Endothelial cell of umbilical vein (primary cell): ENCODE measurements at regions not wholly inside any gene's neighbourhood (a gene's known extent, or its start where the extent isn't known, plus 50 kb on each side); places are given as distances from the start of the nearest gene placed in this dataset.

Experiments used
- BruUV-seq: library from RNA; stranded (reverse); fragments of 400-500 nt; replicated peaks from 2 replicates; lab custom pipeline; 2021; lab: Mats Ljungman, UMichigan
- CTCF ChIA-PET: fragments of 300-600, 350-600 bp; sonication (Branson Sonifier 250); formaldehyde crosslinking; loops from one replicate; lab custom pipeline; 2021; ENCODE audit warnings: antibody characterized with exemption, inconsistent platforms; lab: Charles Lee
- POLR2A ChIA-PET: fragments of 300-600, 350-600 bp; sonication (Branson Sonifier 250); formaldehyde crosslinking; loops from one replicate; lab custom pipeline; 2021; ENCODE audit warnings: antibody characterized with exemption, inconsistent platforms; lab: Charles Lee
- DNase-seq: peaks from one replicate; pipeline ENCODE4 v3.0.0-alpha.2; 2011; ENCODE audit warnings: low read depth, low spot score
- FAIRE-seq: peaks from 2 replicates; lab custom pipeline; 2011; peaks lifted over from hg19 to GRCh38; lab: Jason Lieb, UNC
- H2AFZ ChIP-seq: 2 replicates; pipeline ENCODE4 v1.6.0; 2012; ENCODE audit warnings: low read depth, low read length, control low read depth, inconsistent platforms
- H3K27ac ChIP-seq: 2 replicates; pipeline ENCODE4 v1.5.1; 2011; ENCODE audit warnings: low read depth, mild to moderate bottlenecking, control low read depth, low read length, moderate library complexity; ENCODE audit not compliant: insufficient read depth
- H3K27me3 ChIP-seq, 2 experiments: 2 replicates each; pipeline versions ENCODE4 v1.6.0 to v1.6.1; 2011; ENCODE audit warnings: low read length in 2 of 2, mixed read lengths in 1 of 2; ENCODE audit not compliant: control insufficient read depth in 2 of 2, insufficient read depth in 2 of 2
- H3K36me3 ChIP-seq, 2 experiments: 2 replicates in 1 of 2; 3 replicates in 1 of 2; pipeline ENCODE4 v1.5.1; 2011; ENCODE audit warnings: low read length in 2 of 2, mild to moderate bottlenecking in 1 of 2, moderate library complexity in 1 of 2; ENCODE audit not compliant: control insufficient read depth in 2 of 2, insufficient read depth in 2 of 2; ENCODE audit errors: extremely low read depth in 1 of 2
- H3K4me1 ChIP-seq: 3 replicates; pipeline ENCODE4 v1.5.1; 2011; ENCODE audit warnings: mild to moderate bottlenecking, low read length; ENCODE audit not compliant: control insufficient read depth, insufficient read depth; ENCODE audit errors: extremely low read depth
- H3K4me2 ChIP-seq: 2 replicates; pipeline ENCODE4 v1.6.1; 2011; ENCODE audit warnings: low read length, control low read depth, mixed read lengths; ENCODE audit not compliant: insufficient read depth
- H3K4me3 ChIP-seq, 3 experiments: fragments of 200-600 bp in 1 of 3; sonication (generic), shearing (Covaris generic) in 1 of 3; replicated peaks in 1 of 3; 2 replicates each; pipeline ENCODE4 v1.5.1; 2011 to 2016; ENCODE audit warnings: control low read depth in 3 of 3, low read length in 3 of 3, mild to moderate bottlenecking in 2 of 3, inconsistent platforms in 1 of 3, low read depth in 1 of 3, moderate library complexity in 1 of 3; ENCODE audit not compliant: insufficient read depth in 1 of 3
- H3K79me2 ChIP-seq: 2 replicates; pipeline ENCODE4 v1.6.0; 2012; ENCODE audit warnings: low read length, inconsistent platforms; ENCODE audit not compliant: control insufficient read depth, insufficient read depth
- H3K9ac ChIP-seq: replicated peaks from 2 replicates; pipeline ENCODE3; 2011; ENCODE audit warnings: low read length, control low read depth; ENCODE audit not compliant: insufficient read depth; ENCODE audit errors: extremely low read depth
- H3K9me1 ChIP-seq: replicated peaks from 3 replicates; pipeline ENCODE4 v1.6.0; 2011; ENCODE audit warnings: mild to moderate bottlenecking, low read length; ENCODE audit not compliant: control insufficient read depth, insufficient read depth; ENCODE audit errors: extremely low read depth
- H3K9me3 ChIP-seq: replicated peaks from 2 replicates; pipeline ENCODE4 v1.5.1; 2012; ENCODE audit warnings: low read length, inconsistent platforms; ENCODE audit not compliant: control insufficient read depth, insufficient read depth
- H4K20me1 ChIP-seq: replicated peaks from 2 replicates; pipeline ENCODE3; 2011; ENCODE audit warnings: mild to moderate bottlenecking, low read length; ENCODE audit not compliant: control insufficient read depth, insufficient read depth; ENCODE audit errors: extremely low read depth
- EZH2 ChIP-seq: IDR thresholded peaks from 2 replicates; pipeline ENCODE4 v1.6.1; 2012; ENCODE audit warnings: borderline replicate concordance, low read depth, mild to moderate bottlenecking, moderate library complexity, low read length, inconsistent platforms; ENCODE audit not compliant: severe bottlenecking
- FOS ChIP-seq: IDR thresholded peaks from 2 replicates; pipeline ENCODE4 v1.6.1; 2011; ENCODE audit warnings: mild to moderate bottlenecking, low read length, moderate library complexity, borderline replicate concordance; ENCODE audit not compliant: insufficient read depth
- GATA2 ChIP-seq: IDR thresholded peaks from 2 replicates; pipeline ENCODE4 v1.7.0; 2011; ENCODE audit warnings: low read depth, mild to moderate bottlenecking, moderate library complexity, mixed read lengths, low read length; ENCODE audit not compliant: insufficient read length, insufficient read depth
- JUN ChIP-seq: IDR thresholded peaks from 2 replicates; pipeline ENCODE4 v1.6.1; 2011; ENCODE audit warnings: borderline replicate concordance, low read depth; ENCODE audit not compliant: insufficient read length, insufficient read depth
- MYC ChIP-seq: IDR thresholded peaks from one replicate; pipeline ENCODE4 v1.6.1; 2011; ENCODE audit warnings: mild to moderate bottlenecking, low read depth, low read length
- POLR2A ChIP-seq: IDR thresholded peaks from 2 replicates; pipeline ENCODE4 v1.6.1; 2012; ENCODE audit warnings: low read depth, mild to moderate bottlenecking, control low read depth, low read length
- POLR2AphosphoS5 ChIP-seq: IDR thresholded peaks from 2 replicates; pipeline ENCODE4 v1.6.1; 2012; ENCODE audit warnings: low read depth, mild to moderate bottlenecking, control low read depth, low read length, moderate library complexity; ENCODE audit not compliant: insufficient read depth
- dilution Hi-C: fragments of 300-500 bp; cut with MboI; formaldehyde crosslinking; loops from one replicate; pipeline ENCODE4 v1.15.0; 2019; ENCODE audit warnings: low sequenced_read_pairs; ENCODE audit not compliant: extremely low pct_ligation_motif_present
- intact Hi-C: fragments of 100-400 bp; cut with micrococcal nuclease; formaldehyde crosslinking; loops from one replicate; pipeline ENCODE4 v1.10.0; 2022
- TF ChIP-seq, protein P1 (sequence below): IDR thresholded peaks from 2 replicates; pipeline ENCODE4 v1.6.1; 2011; ENCODE audit not compliant: insufficient read depth, insufficient read length
- TF ChIP-seq, protein P2 (sequence below), 2 donors: IDR thresholded peaks; 1 replicate in 1 of 2; 2 replicates in 1 of 2; pipeline ENCODE4 v1.5.1; 2011; ENCODE audit warnings: low read length in 2 of 2, mild to moderate bottlenecking in 2 of 2, moderate library complexity in 2 of 2, control low read depth in 1 of 2, inconsistent platforms in 1 of 2, low read depth in 1 of 2; ENCODE audit not compliant: insufficient read depth in 1 of 2; ENCODE audit errors: extremely low read depth in 1 of 2

DNA sequence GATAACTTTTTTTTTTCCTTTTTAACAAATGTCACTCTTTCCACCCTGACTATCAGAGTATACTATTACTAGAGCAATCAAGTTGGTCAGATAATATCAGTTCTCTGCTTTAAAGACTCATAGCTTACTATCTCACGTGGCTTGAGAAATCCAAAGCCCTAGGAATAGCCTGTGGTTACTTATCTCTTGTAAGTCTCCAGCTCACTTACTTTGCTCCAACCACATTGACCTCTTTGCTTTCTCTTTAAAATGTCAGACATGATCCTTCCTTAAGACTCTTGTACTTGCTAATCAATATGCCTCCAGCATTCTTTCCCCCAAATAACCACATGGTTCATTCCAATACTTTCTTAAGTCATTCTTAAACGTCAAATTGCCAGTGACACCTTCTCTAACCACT is 1292.2 kb downstream of the REEP3 start:
- H3K9me3 ChIP-seq, result no peaks in the 10 kb centered on the region
- H3K36me3 ChIP-seq, result no peaks in the 10 kb centered on the region
- H3K9me1 ChIP-seq, result no peaks in the 10 kb centered on the region
- intact Hi-C loops (no loop called here), dilution Hi-C loops (no loop called here)
- no peaks in the 10 kb centered on the region for H4K20me1 ChIP-seq
- H3K79me2 ChIP-seq, result no peaks in the 10 kb centered on the region
- DNase-seq (no peak), FAIRE-seq (no peak)
- H3K4me3 ChIP-seq, result no peak overlapping the region
- ChIA-PET POLR2A (no interaction called here), CTCF (no interaction called here)
- H3K9ac ChIP-seq, result no peak overlapping the region
- no peak overlapping the region for H3K4me2 ChIP-seq
- H3K27ac ChIP-seq, result no peak overlapping the region
- TF ChIP-seq, protein P1, sequence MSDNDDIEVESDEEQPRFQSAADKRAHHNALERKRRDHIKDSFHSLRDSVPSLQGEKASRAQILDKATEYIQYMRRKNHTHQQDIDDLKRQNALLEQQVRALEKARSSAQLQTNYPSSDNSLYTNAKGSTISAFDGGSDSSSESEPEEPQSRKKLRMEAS, result no peak
- TF ChIP-seq, protein P2, sequence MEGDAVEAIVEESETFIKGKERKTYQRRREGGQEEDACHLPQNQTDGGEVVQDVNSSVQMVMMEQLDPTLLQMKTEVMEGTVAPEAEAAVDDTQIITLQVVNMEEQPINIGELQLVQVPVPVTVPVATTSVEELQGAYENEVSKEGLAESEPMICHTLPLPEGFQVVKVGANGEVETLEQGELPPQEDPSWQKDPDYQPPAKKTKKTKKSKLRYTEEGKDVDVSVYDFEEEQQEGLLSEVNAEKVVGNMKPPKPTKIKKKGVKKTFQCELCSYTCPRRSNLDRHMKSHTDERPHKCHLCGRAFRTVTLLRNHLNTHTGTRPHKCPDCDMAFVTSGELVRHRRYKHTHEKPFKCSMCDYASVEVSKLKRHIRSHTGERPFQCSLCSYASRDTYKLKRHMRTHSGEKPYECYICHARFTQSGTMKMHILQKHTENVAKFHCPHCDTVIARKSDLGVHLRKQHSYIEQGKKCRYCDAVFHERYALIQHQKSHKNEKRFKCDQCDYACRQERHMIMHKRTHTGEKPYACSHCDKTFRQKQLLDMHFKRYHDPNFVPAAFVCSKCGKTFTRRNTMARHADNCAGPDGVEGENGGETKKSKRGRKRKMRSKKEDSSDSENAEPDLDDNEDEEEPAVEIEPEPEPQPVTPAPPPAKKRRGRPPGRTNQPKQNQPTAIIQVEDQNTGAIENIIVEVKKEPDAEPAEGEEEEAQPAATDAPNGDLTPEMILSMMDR (IDR thresholded peaks at IDR 0.05; ENCODE audit: extremely low read depth in 1 of 2, insufficient read depth in 1 of 2, low read depth in 1 of 2, low read length in 2 of 2), result no peak
- TF ChIP-seq EZH2, result no peak
- no peak for TF ChIP-seq GATA2
- no peaks in the 10 kb centered on the region for H3K4me1 ChIP-seq
- no peak overlapping the region for H2AFZ ChIP-seq
- H3K27me3 ChIP-seq, result no peaks in the 10 kb centered on the region
- BruUV-seq, result no TSS peak

DNA sequence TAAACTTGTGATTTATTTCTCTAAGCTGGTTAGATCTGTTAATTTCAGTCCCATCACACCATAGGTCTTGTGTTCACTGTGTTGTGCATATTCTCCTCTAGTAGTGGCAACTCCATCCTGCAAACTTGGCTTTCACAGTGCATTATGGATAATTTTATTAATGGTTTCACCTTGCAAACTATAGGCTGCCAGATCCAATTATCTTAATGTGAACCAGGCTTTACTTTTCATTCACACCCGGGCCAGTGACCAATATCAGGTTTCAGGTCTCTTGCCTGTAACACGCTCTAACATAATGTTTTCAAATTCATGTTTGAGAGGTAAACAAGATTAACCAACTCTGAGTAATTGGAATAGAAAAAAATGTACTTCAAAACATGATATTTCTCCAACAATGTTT is 1293.0 kb downstream of the REEP3 start:
- intact Hi-C loops (no loop called here), dilution Hi-C loops (no loop called here)
- FAIRE-seq (no peak), DNase-seq (no peak)
- no TSS peak for BruUV-seq
- H3K4me3 ChIP-seq, result no peak overlapping the region
- no peaks in the 10 kb centered on the region for H3K79me2 ChIP-seq
- H3K27ac ChIP-seq, result no peak overlapping the region
- TF ChIP-seq, protein P2 (IDR thresholded peaks at IDR 0.05; ENCODE audit: extremely low read depth in 1 of 2, insufficient read depth in 1 of 2, low read depth in 1 of 2, low read length in 2 of 2), result no peak
- TF ChIP-seq JUN (no peak), POLR2A (no peak), FOS (no peak), POLR2AphosphoS5 (no peak), MYC (no peak), GATA2 (no peak), EZH2 (no peak)
- TF ChIP-seq, protein P1, result no peak
- H3K27me3 ChIP-seq, result no peaks in the 10 kb centered on the region
- no peaks in the 10 kb centered on the region for H3K9me1 ChIP-seq
- H3K4me2 ChIP-seq, result no peak overlapping the region
- H3K9ac ChIP-seq, result no peak overlapping the region
- H3K36me3 ChIP-seq, result no peaks in the 10 kb centered on the region
- CTCF ChIA-PET, result no interaction called here
- no peaks in the 10 kb centered on the region for H4K20me1 ChIP-seq
- POLR2A ChIA-PET, result no interaction called here
- no peaks in the 10 kb centered on the region for H3K4me1 ChIP-seq
- H2AFZ ChIP-seq, result no peak overlapping the region
- H3K9me3 ChIP-seq, result no peaks in the 10 kb centered on the region
